OCI-LY3 (cell line): ENCODE measurements at regions not wholly inside any gene's neighbourhood (a gene's known extent, or its start where the extent isn't known, plus 50 kb on each side); places are given as distances from the start of the nearest gene placed in this dataset.
"Not testable (repeated sequence)": the region's sequence is repeated elsewhere in the genome, so short reads cannot be mapped to it uniquely, and the experiment has no call there.

Experiments used
- CTCF ChIP-seq: fragments of 200-600, 300-600 bp; sonication (generic); IDR thresholded peaks from 2 replicates; pipeline ENCODE4 v1.5.1; 2014; ENCODE audit warnings: antibody characterized with exemption, low read length, low read depth
- EZH2phosphoT487 ChIP-seq: fragments of 200-600 bp; shearing (Covaris generic); IDR thresholded peaks from 2 replicates; pipeline ENCODE4 v1.6.1; 2018; ENCODE audit warnings: antibody characterized with exemption, mixed run types, low read depth

- TF ChIP-seq CTCF, EZH2phosphoT487: not testable (repeated sequence)
These were observed 131.0 kb upstream of the ADGRF1 start for GRCh38 chr6:47173145-47173544.
